GM12878 (cell line): ENCODE measurements at regions not wholly inside any gene's neighbourhood (a gene's known extent, or its start where the extent isn't known, plus 50 kb on each side); places are given as distances from the start of the nearest gene placed in this dataset.
"Not testable (repeated sequence)": the region's sequence is repeated elsewhere in the genome, so short reads cannot be mapped to it uniquely, and the experiment has no call there.

ENCODE experiments used
- ATAC-seq: fragments of 200-7000 bp; cut with Tn5 transposase; 3 replicates; pipeline ENCODE4 v1.9.1; 2020; ENCODE audit warnings: mild to moderate bottlenecking, moderate library complexity
- BruUV-seq: library from RNA; stranded (reverse); fragments of 400-500 nt; replicated peaks from 2 replicates; lab custom pipeline; 2021; lab: Mats Ljungman, UMichigan
- CTCF ChIA-PET: fragments of 300-600 bp; sonication (Branson Sonifier 250); formaldehyde crosslinking; extraction: SDS; loops from one replicate; lab custom pipeline; 2021; ENCODE audit warnings: inconsistent platforms; lab: Yijun Ruan, JAX
- POLR2A ChIA-PET: fragments of 350-600 bp; formaldehyde crosslinking; extraction: SDS; loops from one replicate; lab custom pipeline; 2021; ENCODE audit warnings: inconsistent platforms; lab: Charles Lee
- RAD21 ChIA-PET: fragments of 300-600 bp; sonication (Branson Sonifier 250); formaldehyde crosslinking; loops from one replicate; lab custom pipeline; 2023; ENCODE audit warnings: antibody characterized with exemption; ENCODE audit not compliant: unreplicated experiment; lab: Charles Lee
- SMC1A ChIA-PET: fragments of 300-600 bp; sonication (Branson Sonifier 250); formaldehyde crosslinking; loops from one replicate; lab custom pipeline; 2023; ENCODE audit not compliant: unreplicated experiment, uncharacterized antibody; lab: Charles Lee
- DNase-seq: peaks from one replicate; pipeline ENCODE4 v3.0.0-alpha.2; 2011; ENCODE audit warnings: low read depth, low spot score
- FAIRE-seq: peaks from 3 replicates; lab custom pipeline; 2011; peaks lifted over from hg19 to GRCh38; lab: Jason Lieb, UNC
- H2AFZ ChIP-seq: 2 replicates; pipeline ENCODE4 v1.6.0; 2011; ENCODE audit warnings: low read depth, low read length, control low read depth; ENCODE audit not compliant: control insufficient read depth
- H3K27ac ChIP-seq: 2 replicates; pipeline ENCODE4 v1.5.1; 2011; ENCODE audit warnings: control low read depth; ENCODE audit not compliant: control insufficient read depth, insufficient read depth
- H3K27me3 ChIP-seq, 2 experiments: replicated peaks in 1 of 2; 2 replicates each; pipeline versions ENCODE4 v1.6.0 to v1.6.1; 2011; ENCODE audit warnings: low read length in 1 of 2; ENCODE audit not compliant: control insufficient read depth in 2 of 2, insufficient read depth in 2 of 2
- H3K36me3 ChIP-seq, 2 experiments: 2 replicates each; pipeline ENCODE4 v1.5.1; 2011; ENCODE audit warnings: low read length in 1 of 2; ENCODE audit not compliant: control insufficient read depth in 2 of 2, insufficient read depth in 2 of 2
- H3K4me1 ChIP-seq: 2 replicates; pipeline ENCODE4 v1.6.1; 2011; ENCODE audit warnings: mild to moderate bottlenecking, low read length, moderate library complexity, mixed read lengths; ENCODE audit not compliant: control insufficient read depth, insufficient read depth
- H3K4me2 ChIP-seq: 2 replicates; pipeline ENCODE4 v1.6.0; 2011; ENCODE audit warnings: control low read depth; ENCODE audit not compliant: control insufficient read depth, insufficient read depth
- H3K4me3 ChIP-seq: fragments of 200-600 bp; sonication (generic); 2 replicates; pipeline ENCODE4 v1.5.1; 2016
- H3K79me2 ChIP-seq: 2 replicates; pipeline ENCODE4 v1.6.0; 2011; ENCODE audit warnings: low read length; ENCODE audit not compliant: control insufficient read depth, insufficient read depth
- H3K9ac ChIP-seq: 2 replicates; pipeline ENCODE4 v1.8.0; 2011; ENCODE audit warnings: low read length, control low read depth, mixed read lengths; ENCODE audit not compliant: control insufficient read depth, insufficient read depth
- H3K9me3 ChIP-seq: replicated peaks from 3 replicates; pipeline ENCODE4 v1.5.1; 2011; ENCODE audit warnings: mild to moderate bottlenecking, low read length; ENCODE audit not compliant: control insufficient read depth, insufficient read depth
- H4K20me1 ChIP-seq: 2 replicates; pipeline ENCODE4 v1.6.0; 2011; ENCODE audit not compliant: control insufficient read depth, insufficient read depth
- WGBS: methylation state at CpG from one replicate; pipeline ENCODE4 v1.1.6; 2016; ENCODE audit warnings: low lambda C conversion rate; ENCODE audit not compliant: insufficient replicate concordance, insufficient coverage; ENCODE audit errors: missing lambda C conversion rate; 5-methylcytosine and 5-hydroxymethylcytosine counted together
- in situ Hi-C: fragments of 300-500 bp; cut with MboI; formaldehyde crosslinking; loops from 9 replicates; pipeline ENCODE4 v1.14.3; 2018; ENCODE audit warnings: mixed read lengths
- intact Hi-C: fragments of 100-400 bp; cut with micrococcal nuclease; formaldehyde crosslinking; loops from one replicate; pipeline ENCODE4 v1.14.2; 2022; ENCODE audit not compliant: unreplicated experiment

GRCh38 chr9:61817127-61817705 lies 627.4 kb downstream of the SPATA31A7 start:
- H3K9me3 ChIP-seq = not testable (repeated sequence)

GRCh38 chr9:61853624-61854259 lies 663.9 kb downstream of the SPATA31A7 start:
- H3K36me3 ChIP-seq, H3K27me3 ChIP-seq, FAIRE-seq, H3K4me2 ChIP-seq, H3K79me2 ChIP-seq, H3K27ac ChIP-seq, intact Hi-C loops, H3K9me3 ChIP-seq, POLR2A ChIA-PET, in situ Hi-C loops, H3K4me3 ChIP-seq, SMC1A ChIA-PET, RAD21 ChIA-PET, H3K9ac ChIP-seq, CTCF ChIA-PET, DNase-seq, BruUV-seq, H4K20me1 ChIP-seq, H3K4me1 ChIP-seq, H2AFZ ChIP-seq: not testable (repeated sequence)
- ATAC-seq = peak; percentile 81
- whole genome bisulfite sequencing = 15% methylated on average over 18 of the region's 40 CpGs

More at GRCh38 chr9:61817127-61817705, 627.4 kb downstream of the SPATA31A7 start:
- WGBS = no CpG with 5 or more reads among the region's 4 CpGs
- SMC1A ChIA-PET, H2AFZ ChIP-seq, DNase-seq, ATAC-seq, H3K27me3 ChIP-seq, H3K79me2 ChIP-seq, H4K20me1 ChIP-seq, BruUV-seq, RAD21 ChIA-PET, H3K4me1 ChIP-seq, H3K4me2 ChIP-seq, in situ Hi-C loops, H3K4me3 ChIP-seq, intact Hi-C loops, H3K9ac ChIP-seq, H3K27ac ChIP-seq, CTCF ChIA-PET, FAIRE-seq, H3K36me3 ChIP-seq, POLR2A ChIA-PET: not testable (repeated sequence)

- in situ Hi-C loops, H3K27me3 ChIP-seq, DNase-seq, FAIRE-seq, SMC1A ChIA-PET, H3K4me3 ChIP-seq, H3K36me3 ChIP-seq, RAD21 ChIA-PET, H2AFZ ChIP-seq, H3K27ac ChIP-seq, H3K4me1 ChIP-seq, ATAC-seq, H3K4me2 ChIP-seq, H3K79me2 ChIP-seq, POLR2A ChIA-PET, H4K20me1 ChIP-seq, H3K9me3 ChIP-seq, H3K9ac ChIP-seq, intact Hi-C loops, CTCF ChIA-PET: not testable (repeated sequence)
- TSS peak; percentile 56 for BruUV-seq
- WGBS = 12% methylated on average over 8 of the region's 21 CpGs
Measured at GRCh38 chr9:61854260-61854640, 664.4 kb downstream of the SPATA31A7 start.

DNA sequence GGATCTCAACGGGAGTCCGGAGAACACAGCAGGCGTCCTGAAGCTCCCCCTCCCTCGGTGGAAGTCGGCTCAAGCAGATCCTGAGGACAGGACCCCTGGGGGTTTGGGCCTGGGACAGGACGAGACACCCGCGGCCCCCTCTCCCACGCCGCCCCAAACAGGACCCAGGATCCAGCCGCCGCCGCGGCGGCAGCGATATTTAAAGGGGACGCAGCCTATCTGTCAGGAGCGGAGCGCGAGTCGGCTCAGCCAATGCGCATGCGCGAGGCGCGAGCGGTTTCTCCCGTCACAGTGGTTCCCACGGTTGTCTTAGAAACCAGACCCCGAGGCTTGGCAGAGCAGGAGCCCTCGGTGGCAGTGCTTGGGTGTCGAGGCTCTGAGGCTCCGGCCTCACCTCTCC lies 666.4 kb downstream of the SPATA31A7 start:
- H4K20me1 ChIP-seq, CTCF ChIA-PET, DNase-seq, in situ Hi-C loops, H3K36me3 ChIP-seq, H3K27me3 ChIP-seq, H3K4me2 ChIP-seq, H3K27ac ChIP-seq, intact Hi-C loops, H3K9ac ChIP-seq, SMC1A ChIA-PET, RAD21 ChIA-PET, H3K9me3 ChIP-seq, H3K79me2 ChIP-seq, BruUV-seq, H3K4me3 ChIP-seq, POLR2A ChIA-PET, H2AFZ ChIP-seq, H3K4me1 ChIP-seq: not testable (repeated sequence)
- FAIRE-seq (peak; percentile 75), ATAC-seq (peak; percentile 90)
- no CpG with 5 or more reads among the region's 33 CpGs for WGBS
